ENCODE measurements at regions not wholly inside any gene's neighbourhood (a gene's known extent, or its start where the extent isn't known, plus 50 kb on each side); places are given as distances from the start of the nearest gene placed in this dataset.

GRCh38 chr3:95508124-95508523 lies 1306.3 kb upstream of the EPHA6 start:
- TF ChIP-seq CTCF (IDR thresholded peaks at IDR 0.05; ENCODE audit: poor library complexity) (no peak), EZH2phosphoT487 (IDR thresholded peaks at IDR 0.05; ENCODE audit: low read depth, severe bottlenecking, unreplicated experiment) (no peak)
